ENCODE measurements at regions not wholly inside any gene's neighbourhood (a gene's known extent, or its start where the extent isn't known, plus 50 kb on each side); places are given as distances from the start of the nearest gene placed in this dataset.

DNA sequence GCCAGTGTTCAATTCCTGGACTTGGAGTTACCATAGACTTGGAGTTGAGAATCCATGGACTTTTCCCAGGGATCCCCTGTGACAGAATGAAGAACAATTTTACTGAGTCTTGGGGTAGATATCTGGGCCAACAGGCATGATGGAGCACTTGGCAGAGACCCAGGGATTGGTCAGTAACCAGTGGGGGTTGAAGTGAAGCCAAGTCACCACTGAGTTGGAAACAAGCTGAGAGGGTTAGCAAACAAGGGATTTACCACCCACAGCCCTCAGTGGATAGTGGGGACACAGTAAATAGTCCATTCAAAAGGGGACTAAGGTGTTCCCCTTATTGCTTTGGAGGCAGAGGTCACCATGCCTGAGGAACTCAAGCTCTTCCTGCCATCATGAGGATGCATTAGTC lies 281.7 kb downstream of the PPP1R2C start:
- DNase-seq = no peak
- TF ChIP-seq CTCF (IDR thresholded peaks at IDR 0.05; ENCODE audit: borderline replicate concordance, extremely low read depth, insufficient read depth) = no peak
- H3K9ac ChIP-seq (ENCODE audit: low read length in 3 of 3) = no peak overlapping the region
- intact Hi-C loops (cut with DNase I) = no loop called here
- no peak for FAIRE-seq
- no peaks in the 10 kb centered on the region for H3K4me1 ChIP-seq (ENCODE audit: control insufficient read depth in 2 of 3, insufficient read depth in 2 of 3, low read depth in 1 of 3, low read length in 3 of 3)
- no peak overlapping the region for H3K27ac ChIP-seq (ENCODE audit: low read depth in 2 of 2, low read length in 2 of 2)
- no peaks in the 10 kb centered on the region for H3K36me3 ChIP-seq (ENCODE audit: control insufficient read depth in 2 of 3, insufficient read depth in 3 of 3, low read length in 3 of 3)
- no peaks in the 10 kb centered on the region for H3K9me3 ChIP-seq (ENCODE audit: control insufficient read depth in 2 of 3, insufficient read depth in 1 of 3, low read length in 3 of 3)
- no peak overlapping the region for H3K4me3 ChIP-seq (ENCODE audit: low read length in 3 of 3)
- H3K27me3 ChIP-seq (ENCODE audit: control insufficient read depth, insufficient read depth, low read length) = no peaks in the 10 kb centered on the region

DNA sequence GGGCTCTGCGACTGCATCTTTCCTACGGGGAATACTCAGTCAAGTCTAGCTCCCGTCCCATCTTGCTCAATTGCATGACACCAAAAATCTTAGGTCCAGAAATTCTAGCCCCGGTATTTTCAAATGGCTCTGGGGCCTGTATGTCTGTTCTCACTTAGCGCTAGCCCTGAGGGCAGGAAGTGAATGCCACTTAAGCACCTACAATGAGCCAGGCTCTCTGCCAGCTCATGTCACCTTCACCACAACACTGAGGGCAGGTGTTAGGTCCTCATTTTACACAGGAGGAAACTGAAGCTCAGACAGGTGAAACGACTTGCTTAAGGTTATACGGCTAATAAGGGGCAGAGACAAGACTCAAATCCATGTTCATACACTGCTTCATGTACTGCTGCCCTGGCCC lies 282.8 kb downstream of the PPP1R2C start:
- Histone ChIP-seq H3K4me1 (ENCODE audit: control insufficient read depth in 2 of 3, insufficient read depth in 2 of 3, low read depth in 1 of 3, low read length in 3 of 3) (no peaks in the 10 kb centered on the region), H3K9ac (ENCODE audit: low read length in 3 of 3) (no peak overlapping the region), H3K27me3 (ENCODE audit: control insufficient read depth, insufficient read depth, low read length) (no peaks in the 10 kb centered on the region), H3K27ac (ENCODE audit: low read depth in 2 of 2, low read length in 2 of 2) (no peak overlapping the region), H3K4me3 (ENCODE audit: low read length in 3 of 3) (no peak overlapping the region), H3K36me3 (ENCODE audit: control insufficient read depth in 2 of 3, insufficient read depth in 3 of 3, low read length in 3 of 3) (no peaks in the 10 kb centered on the region), H3K9me3 (ENCODE audit: control insufficient read depth in 2 of 3, insufficient read depth in 1 of 3, low read length in 3 of 3) (no peaks in the 10 kb centered on the region)
- no peak for DNase-seq
- intact Hi-C loops (cut with DNase I) = no loop called here
- no peak for TF ChIP-seq CTCF (IDR thresholded peaks at IDR 0.05; ENCODE audit: borderline replicate concordance, extremely low read depth, insufficient read depth)
- no peak for FAIRE-seq

DNA sequence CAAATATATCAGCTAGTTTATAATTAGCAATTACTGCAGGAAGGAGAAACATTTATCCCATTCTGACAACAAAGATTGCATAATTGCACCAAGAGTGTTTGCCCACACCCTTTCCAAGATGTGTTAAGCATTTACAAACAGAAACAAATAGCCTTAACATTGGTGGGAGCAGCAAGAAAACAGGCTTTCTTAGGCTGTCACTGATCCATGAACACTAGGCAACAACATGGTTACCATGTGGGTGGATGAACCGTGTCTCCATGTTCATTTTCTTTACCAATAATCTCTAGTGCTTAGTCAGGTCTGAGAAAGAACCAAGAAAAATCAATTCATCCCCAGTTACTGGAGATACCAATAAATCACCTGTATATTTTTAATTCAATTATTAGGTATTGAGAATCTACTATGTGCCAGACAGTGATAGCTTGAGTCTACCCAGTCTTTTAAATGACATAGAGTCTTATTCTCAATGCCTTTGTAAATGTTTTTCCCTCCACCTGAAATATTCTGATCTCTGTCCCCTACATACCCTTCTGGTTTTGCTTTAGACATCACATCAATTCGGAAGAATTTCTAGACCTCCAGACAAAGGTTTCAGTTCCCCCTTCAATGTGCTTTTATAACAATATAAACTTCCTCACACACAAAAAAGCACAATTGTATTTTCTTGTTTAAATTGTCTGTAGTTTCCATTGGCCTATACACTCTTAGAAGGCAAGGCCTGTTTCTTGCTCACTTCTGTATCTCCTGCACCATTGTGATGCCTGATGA lies 286.6 kb downstream of the PPP1R2C start:
- no peaks in the 10 kb centered on the region for H3K36me3 ChIP-seq (ENCODE audit: control insufficient read depth in 2 of 3, insufficient read depth in 3 of 3, low read length in 3 of 3)
- no peak for FAIRE-seq
- H3K9ac ChIP-seq (ENCODE audit: low read length in 3 of 3) = no peak overlapping the region
- no peak overlapping the region for H3K4me3 ChIP-seq (ENCODE audit: low read length in 3 of 3)
- TF ChIP-seq CTCF (IDR thresholded peaks at IDR 0.05; ENCODE audit: borderline replicate concordance, extremely low read depth, insufficient read depth) = no peak
- H3K9me3 ChIP-seq (ENCODE audit: control insufficient read depth in 2 of 3, insufficient read depth in 1 of 3, low read length in 3 of 3) = no peaks in the 10 kb centered on the region
- no peaks in the 10 kb centered on the region for H3K27me3 ChIP-seq (ENCODE audit: control insufficient read depth, insufficient read depth, low read length)
- no peak for DNase-seq
- intact Hi-C loops (cut with DNase I) = no loop called here
- H3K4me1 ChIP-seq (ENCODE audit: control insufficient read depth in 2 of 3, insufficient read depth in 2 of 3, low read depth in 1 of 3, low read length in 3 of 3) = no peaks in the 10 kb centered on the region
- H3K27ac ChIP-seq (ENCODE audit: low read depth in 2 of 2, low read length in 2 of 2) = no peak overlapping the region

DNA sequence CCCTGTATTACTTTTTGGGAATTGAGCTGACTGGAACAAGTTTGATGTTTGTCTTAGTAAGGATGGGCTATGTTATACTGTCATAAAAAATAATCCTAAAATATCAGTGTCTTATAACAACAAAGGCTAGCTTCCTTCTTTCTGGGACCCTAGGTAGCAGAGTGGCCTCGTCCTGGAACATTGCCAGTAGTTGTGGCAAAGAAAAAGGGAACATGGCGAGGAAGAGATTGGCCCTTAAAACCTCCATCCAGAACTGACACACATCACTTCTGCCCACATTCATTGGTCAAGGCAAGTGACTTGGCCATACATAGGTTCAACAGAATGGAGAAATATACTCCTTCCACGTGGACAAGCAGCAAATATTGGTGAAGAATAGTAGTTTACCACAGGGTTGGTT lies 287.9 kb downstream of the PPP1R2C start:
- Histone ChIP-seq H3K27ac (ENCODE audit: low read depth in 2 of 2, low read length in 2 of 2) (no peak overlapping the region), H3K27me3 (ENCODE audit: control insufficient read depth, insufficient read depth, low read length) (no peaks in the 10 kb centered on the region), H3K4me1 (ENCODE audit: control insufficient read depth in 2 of 3, insufficient read depth in 2 of 3, low read depth in 1 of 3, low read length in 3 of 3) (no peaks in the 10 kb centered on the region), H3K4me3 (ENCODE audit: low read length in 3 of 3) (no peak overlapping the region), H3K9me3 (ENCODE audit: control insufficient read depth in 2 of 3, insufficient read depth in 1 of 3, low read length in 3 of 3) (no peaks in the 10 kb centered on the region), H3K9ac (ENCODE audit: low read length in 3 of 3) (no peak overlapping the region), H3K36me3 (ENCODE audit: control insufficient read depth in 2 of 3, insufficient read depth in 3 of 3, low read length in 3 of 3) (no peaks in the 10 kb centered on the region)
- TF ChIP-seq CTCF (IDR thresholded peaks at IDR 0.05; ENCODE audit: borderline replicate concordance, extremely low read depth, insufficient read depth) = no peak
- FAIRE-seq = no peak
- intact Hi-C loops (cut with DNase I) = no loop called here
- DNase-seq = no peak
